BE2C (cell line): ENCODE measurements at regions not wholly inside any gene's neighbourhood (a gene's known extent, or its start where the extent isn't known, plus 50 kb on each side); places are given as distances from the start of the nearest gene placed in this dataset.

Experiments used
- DNase-seq: peaks from one replicate; pipeline ENCODE4 v3.0.0-alpha.2; 2020
- H3K27me3 ChIP-seq: fragments of 250-450 bp; sonication (Bioruptor Pico); 2 replicates; pipeline ENCODE4 v1.5.1; 2020; ENCODE audit warnings: mild to moderate bottlenecking
- H3K36me3 ChIP-seq: fragments of 250-450 bp; sonication (Bioruptor Pico); 2 replicates; pipeline ENCODE4 v1.5.1; 2020; ENCODE audit warnings: mild to moderate bottlenecking
- H3K4me1 ChIP-seq: fragments of 250-450 bp; sonication (Bioruptor Pico); 2 replicates; pipeline ENCODE4 v1.5.1; 2020
- H3K4me3 ChIP-seq: 2 replicates; pipeline ENCODE4 v1.5.1; 2011; ENCODE audit warnings: low read depth, low read length
- H3K9me3 ChIP-seq: fragments of 250-450 bp; sonication (Bioruptor Pico); 2 replicates; pipeline ENCODE4 v1.5.1; 2020
- TF ChIP-seq, protein P1 (sequence below): IDR thresholded peaks from 2 replicates; pipeline ENCODE4 v1.5.1; 2012; ENCODE audit warnings: mild to moderate bottlenecking, low read depth, low read length

DNA sequence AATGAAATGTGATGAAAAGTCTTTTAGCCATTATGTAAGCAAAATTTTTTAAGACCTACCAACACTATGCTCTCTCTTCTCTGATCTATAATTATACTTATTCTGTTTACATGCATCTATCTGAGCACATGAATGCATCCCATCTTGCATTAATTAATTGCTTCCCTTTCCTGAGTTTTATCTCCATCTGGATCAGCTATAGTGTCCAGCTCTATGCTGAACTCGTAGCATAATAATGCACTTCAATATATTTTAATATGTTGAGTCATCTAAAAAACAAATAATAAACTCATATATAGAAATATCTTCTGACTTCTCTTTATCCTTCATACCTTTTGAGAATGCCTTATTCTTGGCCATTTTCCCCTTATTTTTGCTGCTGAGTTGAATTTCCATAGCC is 1097.8 kb downstream of the TTLL7 start:
- H3K36me3 ChIP-seq = no peaks in the 10 kb centered on the region
- no peak for DNase-seq
- H3K4me3 ChIP-seq = no peak overlapping the region
- no peaks in the 10 kb centered on the region for H3K4me1 ChIP-seq
- no peaks in the 10 kb centered on the region for H3K27me3 ChIP-seq
- TF ChIP-seq, protein P1, sequence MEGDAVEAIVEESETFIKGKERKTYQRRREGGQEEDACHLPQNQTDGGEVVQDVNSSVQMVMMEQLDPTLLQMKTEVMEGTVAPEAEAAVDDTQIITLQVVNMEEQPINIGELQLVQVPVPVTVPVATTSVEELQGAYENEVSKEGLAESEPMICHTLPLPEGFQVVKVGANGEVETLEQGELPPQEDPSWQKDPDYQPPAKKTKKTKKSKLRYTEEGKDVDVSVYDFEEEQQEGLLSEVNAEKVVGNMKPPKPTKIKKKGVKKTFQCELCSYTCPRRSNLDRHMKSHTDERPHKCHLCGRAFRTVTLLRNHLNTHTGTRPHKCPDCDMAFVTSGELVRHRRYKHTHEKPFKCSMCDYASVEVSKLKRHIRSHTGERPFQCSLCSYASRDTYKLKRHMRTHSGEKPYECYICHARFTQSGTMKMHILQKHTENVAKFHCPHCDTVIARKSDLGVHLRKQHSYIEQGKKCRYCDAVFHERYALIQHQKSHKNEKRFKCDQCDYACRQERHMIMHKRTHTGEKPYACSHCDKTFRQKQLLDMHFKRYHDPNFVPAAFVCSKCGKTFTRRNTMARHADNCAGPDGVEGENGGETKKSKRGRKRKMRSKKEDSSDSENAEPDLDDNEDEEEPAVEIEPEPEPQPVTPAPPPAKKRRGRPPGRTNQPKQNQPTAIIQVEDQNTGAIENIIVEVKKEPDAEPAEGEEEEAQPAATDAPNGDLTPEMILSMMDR = no peak
- H3K9me3 ChIP-seq = no peaks in the 10 kb centered on the region

DNA sequence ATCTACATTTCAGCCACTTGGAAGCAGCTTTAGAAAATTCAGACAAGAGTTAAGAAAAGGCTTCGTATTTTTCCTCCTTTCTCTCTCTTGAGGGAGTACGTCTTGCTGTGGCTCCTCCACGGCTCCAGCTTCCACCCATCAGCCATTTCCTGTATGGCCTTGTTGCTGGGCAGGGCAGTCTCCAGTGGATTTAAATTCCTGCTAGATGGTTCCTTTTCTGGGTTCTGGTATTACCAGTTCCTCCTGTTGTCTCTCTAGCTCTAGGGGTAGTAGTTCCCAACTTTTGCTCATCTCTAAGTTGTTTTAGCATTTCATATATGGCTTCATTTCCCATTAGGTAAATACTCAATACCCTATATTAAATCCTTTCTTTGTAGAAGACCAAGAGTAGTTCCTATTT is 1098.3 kb downstream of the ADGRL2 start:
- Histone ChIP-seq H3K9me3 (no peaks in the 10 kb centered on the region), H3K4me1 (peaks cover 5% of the 10 kb centered on the region; the same call in 1 of the 2 replicates), H3K4me3 (no peak overlapping the region), H3K36me3 (no peaks in the 10 kb centered on the region), H3K27me3 (no peaks in the 10 kb centered on the region)
- no peak for DNase-seq
- TF ChIP-seq, protein P1 = no peak

DNA sequence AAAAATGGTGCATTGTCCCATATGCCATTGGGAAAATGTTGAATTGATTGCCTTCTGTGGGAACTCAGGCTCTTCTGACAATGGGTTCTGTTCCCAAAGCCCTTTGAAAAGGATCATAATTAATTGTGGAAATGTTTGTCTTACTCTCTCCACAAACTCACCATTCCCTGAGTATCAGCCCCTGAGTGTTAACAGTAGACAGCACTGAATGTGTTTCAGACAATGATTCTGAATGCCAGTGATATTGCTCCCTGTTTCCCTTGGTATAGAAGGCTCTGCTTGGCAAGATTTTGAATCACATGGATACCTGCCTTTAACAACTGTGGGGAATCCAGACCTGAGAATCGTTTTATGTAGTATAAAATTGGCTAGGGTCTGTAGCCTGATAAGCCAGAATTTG is 1096.8 kb downstream of the ADGRL2 start:
- H3K4me3 ChIP-seq = no peak overlapping the region
- TF ChIP-seq, protein P1 = no peak
- H3K9me3 ChIP-seq = no peaks in the 10 kb centered on the region
- peaks cover 7% of the 10 kb centered on the region; the same call in 1 of the 2 replicates for H3K4me1 ChIP-seq
- DNase-seq = no peak
- H3K36me3 ChIP-seq = no peaks in the 10 kb centered on the region
- H3K27me3 ChIP-seq = no peaks in the 10 kb centered on the region

DNA sequence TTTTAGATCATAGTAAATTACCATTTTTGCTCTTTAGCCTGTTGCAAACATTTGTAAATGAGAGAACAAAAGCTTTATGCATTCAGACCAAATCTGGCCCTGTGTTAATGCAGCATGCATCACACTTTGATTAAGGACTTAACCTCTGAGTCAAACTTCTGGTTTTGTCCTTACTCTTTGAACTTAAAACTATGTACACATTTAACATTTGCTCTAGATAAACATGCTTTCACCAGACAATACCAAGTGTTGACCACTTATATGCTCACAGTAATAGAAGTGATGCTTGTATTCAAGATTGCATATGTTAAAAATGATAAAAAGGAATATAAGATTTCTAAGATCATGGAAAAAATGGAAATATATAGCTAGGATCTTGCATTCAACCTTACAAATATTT is 1095.3 kb downstream of the ADGRL2 start:
- peaks cover 7% of the 10 kb centered on the region; the same call in 1 of the 2 replicates for H3K4me1 ChIP-seq
- H3K27me3 ChIP-seq = no peaks in the 10 kb centered on the region
- H3K36me3 ChIP-seq = no peaks in the 10 kb centered on the region
- H3K9me3 ChIP-seq = no peaks in the 10 kb centered on the region
- TF ChIP-seq, protein P1 = no peak
- H3K4me3 ChIP-seq = no peak overlapping the region
- DNase-seq = no peak

DNA sequence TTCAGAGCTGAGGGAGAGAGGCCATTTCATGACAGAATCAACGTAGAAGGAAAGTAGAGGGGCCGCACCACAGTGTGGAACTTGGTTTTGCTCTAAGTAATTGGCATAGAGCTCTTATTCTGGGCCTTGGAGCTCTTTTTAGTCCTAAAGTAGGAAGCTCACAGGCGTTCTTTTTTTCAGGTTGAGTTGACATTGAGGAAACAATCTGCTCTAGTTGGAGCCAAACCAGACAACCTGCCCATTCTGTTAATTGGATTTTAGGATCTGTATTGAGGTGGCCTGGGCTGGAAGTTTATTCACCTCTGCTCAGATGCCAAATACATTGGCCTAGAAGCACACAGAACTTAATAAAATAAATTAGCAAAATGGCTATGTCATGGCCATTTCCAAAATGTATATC is 1093.9 kb downstream of the ADGRL2 start:
- H3K27me3 ChIP-seq = no peaks in the 10 kb centered on the region
- H3K4me1 ChIP-seq = peaks cover 7% of the 10 kb centered on the region; the same call in 1 of the 2 replicates
- peak; percentile 18 for DNase-seq
- no peaks in the 10 kb centered on the region for H3K9me3 ChIP-seq
- no peaks in the 10 kb centered on the region for H3K36me3 ChIP-seq
- TF ChIP-seq, protein P1 = no peak
- no peak overlapping the region for H3K4me3 ChIP-seq

DNA sequence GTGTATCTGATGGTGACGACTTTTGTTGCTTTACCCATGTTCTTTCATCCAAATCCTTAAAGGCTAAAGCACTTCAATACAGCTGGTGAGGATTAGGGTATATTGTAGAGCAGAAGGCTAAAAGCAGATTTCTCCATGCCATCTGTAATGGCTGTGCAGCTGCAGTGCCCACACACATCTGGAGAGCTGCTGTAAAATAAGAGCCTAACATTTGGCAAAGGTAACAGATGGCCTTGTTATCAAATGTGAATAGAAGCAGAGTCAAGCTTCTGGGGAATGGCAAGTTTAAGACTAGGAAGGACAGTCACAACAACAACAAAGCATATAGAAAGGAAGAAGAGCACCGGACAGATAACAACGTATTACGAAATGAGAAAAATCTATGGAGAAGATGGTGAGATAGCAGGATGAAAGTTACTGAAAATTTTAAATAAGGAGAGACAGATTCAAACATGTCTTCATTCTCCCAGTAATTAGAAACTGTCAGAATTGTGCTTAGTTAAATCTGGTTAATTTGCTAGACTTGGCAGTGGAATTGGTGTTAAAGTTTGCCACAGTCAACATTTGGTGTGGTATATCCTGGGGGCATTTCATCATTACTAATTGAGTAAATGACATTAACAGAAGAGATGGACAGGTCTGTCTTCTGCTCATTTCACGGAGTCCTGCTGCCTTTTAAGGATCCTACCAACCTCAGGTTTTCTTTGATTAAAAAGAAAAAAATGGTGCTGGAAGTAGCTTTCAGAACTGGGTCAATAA is 1093.2 kb downstream of the ADGRL2 start:
- TF ChIP-seq, protein P1 = no peak
- Histone ChIP-seq H3K4me1 (peaks cover 7% of the 10 kb centered on the region; the same call in 1 of the 2 replicates), H3K36me3 (no peaks in the 10 kb centered on the region), H3K9me3 (no peaks in the 10 kb centered on the region), H3K4me3 (no peak overlapping the region), H3K27me3 (no peaks in the 10 kb centered on the region)
- DNase-seq = peak; percentile 9
